ENCODE measurements at regions not wholly inside any gene's neighbourhood (a gene's known extent, or its start where the extent isn't known, plus 50 kb on each side); places are given as distances from the start of the nearest gene placed in this dataset.
A peak's percentile ranks its signal among the peaks of the same experiment; 100 is the strongest.

- TF ChIP-seq CTCF (IDR thresholded peaks at IDR 0.05): no peak
- H3K4me1 Mint-ChIP-seq (ENCODE audit: low read depth): no peaks in the 10 kb centered on the region
- ATAC-seq (no peak), DNase-seq (no peak)
- H3K36me3 Mint-ChIP-seq (ENCODE audit: low read depth): no peaks in the 10 kb centered on the region
- intact Hi-C loops (cut with micrococcal nuclease): no loop called here
- peaks cover 4% of the 10 kb centered on the region for H3K27me3 Mint-ChIP-seq
- no peak overlapping the region for H3K27ac Mint-ChIP-seq
- no peaks in the 10 kb centered on the region for H3K9me3 Mint-ChIP-seq
- no peak overlapping the region for H3K4me3 Mint-ChIP-seq
- POLR2A ChIA-PET: no interaction called here
- CTCF ChIA-PET: no interaction called here
These were observed 324.9 kb upstream of the DAB1 start for GRCh38 chr1:57748719-57749118.

GRCh38 chr1:57747818-57748217 lies 324.0 kb upstream of the DAB1 start:
- ChIA-PET POLR2A (no interaction called here), CTCF (no interaction called here)
- Mint-ChIP-seq H3K27ac (no peak overlapping the region), H3K27me3 (peaks cover 5% of the 10 kb centered on the region), H3K4me1 (ENCODE audit: low read depth) (no peaks in the 10 kb centered on the region), H3K9me3 (no peaks in the 10 kb centered on the region), H3K4me3 (no peak overlapping the region), H3K36me3 (ENCODE audit: low read depth) (no peaks in the 10 kb centered on the region)
- intact Hi-C loops (cut with micrococcal nuclease): no loop called here
- no peak for TF ChIP-seq CTCF (IDR thresholded peaks at IDR 0.05)
- DNase-seq (no peak), ATAC-seq (no peak)

- intact Hi-C loops (cut with micrococcal nuclease): no loop called here
- ChIA-PET CTCF (no interaction called here), POLR2A (no interaction called here)
- DNase-seq (no peak), ATAC-seq (no peak)
- H3K9me3 Mint-ChIP-seq: no peaks in the 10 kb centered on the region
- H3K27ac Mint-ChIP-seq: no peak overlapping the region
- TF ChIP-seq CTCF (IDR thresholded peaks at IDR 0.05): no peak
- H3K36me3 Mint-ChIP-seq (ENCODE audit: low read depth): no peaks in the 10 kb centered on the region
- H3K27me3 Mint-ChIP-seq: peaks cover 4% of the 10 kb centered on the region
- H3K4me1 Mint-ChIP-seq (ENCODE audit: low read depth): no peaks in the 10 kb centered on the region
- no peak overlapping the region for H3K4me3 Mint-ChIP-seq
These were observed 317.7 kb upstream of the DAB1 start for GRCh38 chr1:57741521-57741920.

- H3K27me3 Mint-ChIP-seq: peaks cover 5% of the 10 kb centered on the region
- TF ChIP-seq CTCF (IDR thresholded peaks at IDR 0.05): no peak
- no peak for ATAC-seq
- POLR2A ChIA-PET: no interaction called here
- no peaks in the 10 kb centered on the region for H3K4me1 Mint-ChIP-seq (ENCODE audit: low read depth)
- no peaks in the 10 kb centered on the region for H3K36me3 Mint-ChIP-seq (ENCODE audit: low read depth)
- no peak overlapping the region for H3K4me3 Mint-ChIP-seq
- H3K27ac Mint-ChIP-seq: no peak overlapping the region
- intact Hi-C loops (cut with micrococcal nuclease): no loop called here
- CTCF ChIA-PET: no interaction called here
- peak; percentile 3 for DNase-seq
- no peaks in the 10 kb centered on the region for H3K9me3 Mint-ChIP-seq
These were observed 313.1 kb upstream of the DAB1 start for GRCh38 chr1:57736940-57737339.

- ChIA-PET CTCF (no interaction called here), POLR2A (no interaction called here)
- intact Hi-C loops (cut with micrococcal nuclease): no loop called here
- Mint-ChIP-seq H3K4me3 (no peak overlapping the region), H3K27ac (no peak overlapping the region), H3K36me3 (ENCODE audit: low read depth) (no peaks in the 10 kb centered on the region), H3K27me3 (no peaks in the 10 kb centered on the region), H3K4me1 (ENCODE audit: low read depth) (no peaks in the 10 kb centered on the region), H3K9me3 (no peaks in the 10 kb centered on the region)
- no peak for TF ChIP-seq CTCF (IDR thresholded peaks at IDR 0.05)
- no peak for DNase-seq
- no peak for ATAC-seq
These were observed 305.3 kb upstream of the DAB1 start for GRCh38 chr1:57729181-57729580.
